Large intestine (tissue), 3 donors: ENCODE measurements at regions not wholly inside any gene's neighbourhood (a gene's known extent, or its start where the extent isn't known, plus 50 kb on each side); places are given as distances from the start of the nearest gene placed in this dataset.
"Not testable (repeated sequence)": the region's sequence is repeated elsewhere in the genome, so short reads cannot be mapped to it uniquely, and the experiment has no call there.

Experiments used
- DNase-seq, 2 donors: peaks; one replicate each; pipeline versions ENCODE4 v3.0.0 to v3.0.0-alpha.2; 2013
- H3K27ac ChIP-seq: one replicate; pipeline ENCODE4 v1.5.1; 2013; ENCODE audit warnings: low read length
- H3K27me3 ChIP-seq: 2 replicates; pipeline ENCODE4 v1.6.1; 2013; ENCODE audit warnings: low read length; ENCODE audit not compliant: control insufficient read depth, insufficient read depth
- H3K36me3 ChIP-seq: 2 replicates; pipeline ENCODE4 v1.6.1; 2013; ENCODE audit warnings: low read length; ENCODE audit not compliant: control insufficient read depth, insufficient read depth
- H3K4me1 ChIP-seq: one replicate; pipeline ENCODE4 v1.6.1; 2013; ENCODE audit warnings: low read length; ENCODE audit not compliant: control insufficient read depth, insufficient read depth
- H3K4me3 ChIP-seq: one replicate; pipeline ENCODE4 v1.5.1; 2013; ENCODE audit warnings: low read length
- H3K9me3 ChIP-seq: one replicate; pipeline ENCODE4 v1.6.1; 2013; ENCODE audit warnings: mild to moderate bottlenecking, low read depth, low read length, moderate library complexity; ENCODE audit not compliant: control insufficient read depth
- WGBS: methylation state at CpG from one replicate; pipeline ENCODE4 v1.1.5; 2013; ENCODE audit warnings: low lambda C conversion rate; ENCODE audit not compliant: insufficient coverage; 5-methylcytosine and 5-hydroxymethylcytosine counted together

DNA sequence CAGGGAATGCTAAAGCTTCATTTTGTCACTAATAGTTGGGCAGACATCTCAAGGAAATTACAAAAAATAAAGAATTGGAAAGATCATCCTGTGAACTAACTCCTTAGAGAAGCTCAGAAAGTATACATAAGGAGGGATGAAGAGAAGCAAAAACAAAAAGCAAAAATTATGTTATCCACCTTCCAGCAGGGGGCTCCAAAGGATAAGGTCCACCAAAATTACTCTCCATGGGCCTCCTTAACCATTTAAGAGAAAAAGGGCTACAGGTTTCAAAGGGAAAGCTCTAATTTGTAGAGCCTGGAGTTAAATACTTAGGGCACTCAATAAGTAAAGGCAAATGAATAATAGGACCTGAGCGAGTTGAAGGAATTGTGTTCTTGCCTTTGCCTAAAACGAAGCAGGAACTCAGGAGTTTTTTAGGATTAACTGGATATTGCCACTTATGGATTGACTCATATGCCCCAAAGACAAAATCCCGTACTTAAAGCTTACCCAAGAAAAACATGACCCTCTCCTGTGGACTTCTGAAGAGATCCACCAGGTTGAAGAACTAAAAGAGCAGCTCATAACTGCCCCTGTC, 1167.9 kb downstream of the DSC3 start:
- DNase-seq: no peak
- Histone ChIP-seq H3K27me3 (no peaks in the 10 kb centered on the region), H3K9me3 (no peaks in the 10 kb centered on the region), H3K36me3 (no peaks in the 10 kb centered on the region), H3K4me1 (no peaks in the 10 kb centered on the region), H3K27ac (no peak overlapping the region), H3K4me3 (no peak overlapping the region)
- 100% methylated on average over 2 of the region's 3 CpGs for WGBS

DNA sequence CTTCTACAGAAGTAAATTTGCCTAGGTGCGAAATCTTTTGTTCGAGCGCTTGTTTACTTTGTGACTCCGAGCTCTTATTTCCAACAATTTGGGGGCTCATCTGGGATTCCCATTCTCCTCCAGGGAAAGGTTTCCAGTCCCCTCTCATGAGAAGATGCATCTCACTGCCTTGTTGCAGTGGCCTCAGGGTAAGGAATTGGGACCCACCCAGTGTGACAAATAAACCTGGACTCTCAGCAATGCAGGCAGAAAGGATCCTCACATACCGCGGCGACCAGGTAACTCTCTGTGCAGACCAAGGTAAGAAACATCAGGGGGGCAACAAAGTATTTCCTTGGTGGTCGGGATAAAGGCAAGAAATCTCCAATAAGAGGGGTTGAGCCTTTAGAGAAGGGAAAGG, 1169.3 kb downstream of the DSC3 start:
- no peaks in the 10 kb centered on the region for H3K4me1 ChIP-seq
- no peak overlapping the region for H3K27ac ChIP-seq
- WGBS: no CpG with 5 or more reads among the region's 8 CpGs
- H3K27me3 ChIP-seq: no peaks in the 10 kb centered on the region
- no peak for DNase-seq
- no peak overlapping the region for H3K4me3 ChIP-seq
- no peaks in the 10 kb centered on the region for H3K9me3 ChIP-seq
- no peaks in the 10 kb centered on the region for H3K36me3 ChIP-seq

DNA sequence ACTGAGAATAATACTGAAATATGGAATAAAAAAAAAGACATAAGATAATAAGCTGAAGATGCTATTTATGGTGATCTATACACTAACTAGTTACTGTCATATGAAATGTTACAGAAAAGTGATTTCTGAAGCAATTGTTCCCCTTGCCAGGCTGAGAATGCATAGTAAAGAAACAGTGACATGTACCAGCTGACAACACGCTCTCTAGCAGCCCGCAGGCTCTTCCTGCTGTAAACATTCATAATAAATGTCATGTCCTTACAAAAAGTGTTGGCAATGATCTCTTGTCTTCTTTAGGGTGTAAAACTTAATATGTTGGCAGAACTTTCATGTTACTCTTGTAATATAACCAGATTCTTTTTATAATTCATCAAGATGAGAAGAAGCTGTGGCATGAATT, 1171.3 kb downstream of the DSC3 start:
- Histone ChIP-seq H3K27me3 (no peaks in the 10 kb centered on the region), H3K27ac (no peak overlapping the region), H3K4me3 (no peak overlapping the region), H3K36me3 (no peaks in the 10 kb centered on the region), H3K4me1 (no peaks in the 10 kb centered on the region), H3K9me3 (no peaks in the 10 kb centered on the region)
- no CpG with 5 or more reads among the region's 2 CpGs for WGBS
- no peak for DNase-seq

DNA sequence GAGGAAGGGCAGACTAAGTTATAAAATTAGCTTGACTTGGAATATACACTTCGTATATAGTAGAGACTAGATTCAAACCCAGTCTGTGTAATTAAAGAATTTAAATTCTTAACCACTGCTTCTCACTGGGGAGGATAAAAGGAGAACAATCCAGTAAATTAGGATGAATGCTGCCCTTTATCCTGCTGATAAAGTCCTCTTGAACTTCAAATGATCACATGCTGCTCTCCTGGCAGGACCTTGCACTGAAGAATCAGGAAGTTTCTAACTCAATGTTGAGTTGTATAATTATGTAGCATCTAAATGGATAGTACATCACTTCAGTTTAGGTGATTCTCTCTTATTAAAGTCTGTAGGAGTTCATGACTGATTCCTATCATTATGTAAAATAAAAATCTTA, 1179.7 kb downstream of the DSC3 start:
- no peaks in the 10 kb centered on the region for H3K4me1 ChIP-seq
- WGBS: no CpG with 5 or more reads among the region's 1 CpG
- H3K27me3 ChIP-seq: no peaks in the 10 kb centered on the region
- no peaks in the 10 kb centered on the region for H3K9me3 ChIP-seq
- H3K36me3 ChIP-seq: no peaks in the 10 kb centered on the region
- DNase-seq: no peak
- no peak overlapping the region for H3K4me3 ChIP-seq
- no peak overlapping the region for H3K27ac ChIP-seq

DNA sequence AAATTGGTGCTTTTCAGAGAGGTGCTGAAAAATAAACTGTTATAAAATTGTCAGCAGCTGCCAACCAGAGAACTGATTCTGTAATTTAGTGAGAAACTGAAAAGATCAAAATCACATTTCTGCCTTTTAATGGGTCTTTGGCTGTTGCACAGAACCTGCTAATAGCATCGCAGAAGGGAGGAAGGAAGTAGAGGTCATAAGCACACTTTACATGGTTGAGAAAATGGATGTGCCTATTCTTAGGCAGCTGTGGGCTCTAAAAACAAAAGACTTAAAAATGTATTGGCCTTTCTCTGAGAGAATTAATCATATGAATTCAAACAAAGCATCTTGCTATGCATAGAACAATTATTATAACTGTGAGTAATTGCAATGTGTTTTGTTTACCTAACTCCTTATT, 1186.9 kb downstream of the DSC3 start:
- no peaks in the 10 kb centered on the region for H3K4me1 ChIP-seq
- no peak overlapping the region for H3K27ac ChIP-seq
- no CpG with 5 or more reads among the region's 1 CpG for WGBS
- no peak for DNase-seq
- H3K4me3 ChIP-seq: no peak overlapping the region
- no peaks in the 10 kb centered on the region for H3K36me3 ChIP-seq
- H3K27me3 ChIP-seq: no peaks in the 10 kb centered on the region
- H3K9me3 ChIP-seq: no peaks in the 10 kb centered on the region

DNA sequence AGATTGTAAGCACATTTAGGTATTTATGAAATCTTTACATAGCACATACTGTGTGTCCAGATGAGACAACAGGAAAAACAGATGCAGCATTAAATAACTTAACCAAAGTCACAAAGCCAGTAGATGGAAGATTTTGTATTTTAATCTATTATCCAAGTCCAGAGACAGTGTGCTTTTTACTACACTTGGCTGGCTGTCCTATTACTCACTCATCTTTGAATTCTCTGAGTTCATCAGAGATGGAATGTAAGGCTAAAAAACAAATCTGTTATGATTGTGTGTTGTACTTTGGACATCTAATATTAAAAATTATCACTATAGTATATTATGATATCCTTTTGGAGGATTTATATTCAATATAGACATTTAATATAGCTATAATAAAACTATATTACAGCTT, 1189.4 kb downstream of the DSC3 start:
- DNase-seq: no peak
- no peaks in the 10 kb centered on the region for H3K4me1 ChIP-seq
- no peaks in the 10 kb centered on the region for H3K36me3 ChIP-seq
- H3K27ac ChIP-seq: no peak overlapping the region
- H3K27me3 ChIP-seq: no peaks in the 10 kb centered on the region
- no peaks in the 10 kb centered on the region for H3K9me3 ChIP-seq
- no peak overlapping the region for H3K4me3 ChIP-seq

DNA sequence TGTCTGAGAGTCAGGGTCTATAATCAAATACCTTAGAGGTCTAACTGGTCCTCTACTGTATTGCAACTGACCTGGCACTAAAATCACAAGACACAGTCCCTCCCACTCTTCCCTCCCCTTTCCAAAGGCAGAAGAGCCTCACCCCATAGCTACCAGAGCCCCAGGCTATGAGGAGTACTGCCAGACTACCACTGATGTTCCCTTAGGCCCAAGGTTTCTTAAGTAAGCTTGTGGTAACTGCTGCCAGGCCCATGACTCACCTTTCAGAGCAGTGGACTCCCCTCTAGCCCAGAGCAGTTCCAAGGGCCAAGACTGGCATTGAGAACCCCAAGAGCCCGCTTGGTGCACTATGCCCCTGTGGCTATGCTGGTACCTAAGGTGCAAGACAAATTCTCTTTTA, 1193.4 kb downstream of the DSC3 start:
- H3K27me3 ChIP-seq: no peaks in the 10 kb centered on the region
- H3K27ac ChIP-seq: no peak overlapping the region
- no CpG with 5 or more reads among the region's 1 CpG for WGBS
- DNase-seq: no peak
- H3K9me3 ChIP-seq: no peaks in the 10 kb centered on the region
- H3K4me1 ChIP-seq: no peaks in the 10 kb centered on the region
- no peaks in the 10 kb centered on the region for H3K36me3 ChIP-seq
- H3K4me3 ChIP-seq: no peak overlapping the region

DNA sequence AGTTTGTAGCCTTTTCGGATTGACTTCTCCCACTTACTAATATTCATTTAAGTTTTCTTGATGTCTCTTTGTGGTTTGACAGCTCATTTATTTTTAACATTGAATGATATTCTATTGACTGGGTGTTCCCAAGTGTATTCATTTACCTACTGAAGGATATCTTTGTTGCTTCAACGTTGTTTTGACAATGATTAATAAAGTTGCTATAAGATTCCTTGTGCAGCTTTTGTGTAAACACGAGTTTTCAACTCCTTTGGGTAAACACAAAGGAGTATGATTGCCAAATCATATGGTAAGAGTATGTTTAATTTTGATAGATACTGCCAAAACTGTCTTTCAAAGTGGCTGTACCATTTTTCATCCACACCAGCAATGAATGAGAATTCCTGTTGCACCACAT, 1200.9 kb downstream of the DSC3 start:
- H3K4me3 ChIP-seq: no peak overlapping the region
- no CpG with 5 or more reads among the region's 3 CpGs for WGBS
- H3K36me3 ChIP-seq: no peaks in the 10 kb centered on the region
- no peaks in the 10 kb centered on the region for H3K4me1 ChIP-seq
- no peaks in the 10 kb centered on the region for H3K27me3 ChIP-seq
- no peak for DNase-seq
- no peaks in the 10 kb centered on the region for H3K9me3 ChIP-seq
- no peak overlapping the region for H3K27ac ChIP-seq

DNA sequence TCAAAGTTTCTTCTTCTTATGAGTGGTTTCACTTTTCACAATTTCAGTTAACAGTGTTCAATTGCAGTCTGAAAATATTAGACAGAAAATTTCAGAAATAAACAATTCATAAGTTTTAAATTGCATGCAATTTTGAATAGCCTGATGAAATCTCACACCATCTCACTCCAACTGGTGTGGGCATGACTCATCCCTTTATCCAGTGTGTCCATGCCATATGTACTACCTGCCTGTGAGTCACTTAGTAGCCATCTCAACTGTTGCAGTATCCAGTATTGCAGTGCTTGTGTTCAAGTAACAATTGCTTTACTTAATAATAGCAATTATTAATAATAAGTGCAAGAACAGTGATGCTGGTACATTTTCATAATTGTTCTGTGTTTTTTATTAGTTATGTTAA, 1202.5 kb downstream of the DSC3 start:
- Histone ChIP-seq H3K4me3 (no peak overlapping the region), H3K27me3 (no peaks in the 10 kb centered on the region), H3K36me3 (no peaks in the 10 kb centered on the region), H3K9me3 (no peaks in the 10 kb centered on the region), H3K4me1 (no peaks in the 10 kb centered on the region), H3K27ac (no peak overlapping the region)
- no peak for DNase-seq

DNA sequence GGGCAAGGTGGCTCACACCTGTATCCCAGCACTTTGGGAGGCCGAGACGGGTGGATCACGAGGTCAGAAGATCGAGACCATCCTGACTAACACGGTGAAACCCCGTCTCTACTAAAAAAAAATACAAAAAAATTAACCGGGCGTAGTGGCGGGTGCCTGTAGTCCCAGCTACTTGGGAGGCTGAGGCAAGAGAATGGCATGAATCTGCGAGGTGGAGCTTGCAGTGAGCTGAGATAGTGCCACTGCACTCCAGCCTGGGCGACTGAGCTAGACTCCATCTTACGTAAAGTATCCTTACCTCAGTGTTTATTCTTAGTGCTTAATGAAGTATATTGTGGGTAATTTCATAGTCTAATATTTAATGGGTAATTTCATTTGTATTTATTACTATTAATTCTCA, 1203.6 kb downstream of the DSC3 start:
- not testable (repeated sequence) for H3K4me1 ChIP-seq, H3K36me3 ChIP-seq, H3K4me3 ChIP-seq, H3K27ac ChIP-seq, DNase-seq, H3K9me3 ChIP-seq, H3K27me3 ChIP-seq
- WGBS: 100% methylated on average over 2 of the region's 12 CpGs

DNA sequence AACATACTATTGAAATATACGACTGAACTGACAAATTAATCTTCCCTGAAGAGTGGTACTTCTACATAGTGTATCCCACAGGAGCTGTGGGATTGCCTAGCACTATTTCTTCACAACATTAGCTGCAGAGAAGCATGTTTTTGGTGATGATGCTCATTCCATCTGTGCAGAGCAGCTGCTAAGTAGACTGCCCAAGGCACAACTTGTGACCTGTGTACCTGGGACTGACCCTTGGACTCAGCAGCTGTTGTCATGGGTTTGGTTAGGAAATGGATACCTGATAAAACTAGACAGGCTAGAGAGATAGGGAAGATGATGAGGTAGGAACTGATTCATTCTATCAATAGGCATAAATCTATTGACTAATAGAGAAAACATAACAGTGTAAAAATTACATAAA, 1204.0 kb downstream of the DSC3 start:
- WGBS: no CpG with 5 or more reads among the region's 1 CpG
- Histone ChIP-seq H3K9me3 (no peaks in the 10 kb centered on the region), H3K4me3 (no peak overlapping the region), H3K27me3 (no peaks in the 10 kb centered on the region), H3K36me3 (no peaks in the 10 kb centered on the region), H3K4me1 (no peaks in the 10 kb centered on the region), H3K27ac (no peak overlapping the region)
- DNase-seq: peak in 1 of 2 donors; percentile 3
